Loucy (cell line): ENCODE measurements at regions not wholly inside any gene's neighbourhood (a gene's known extent, or its start where the extent isn't known, plus 50 kb on each side); places are given as distances from the start of the nearest gene placed in this dataset.

ENCODE experiments used
- H2AFZ ChIP-seq: fragments of 200-600 bp; sonication (generic); 2 replicates; pipeline ENCODE4 v1.6.0; 2016; ENCODE audit warnings: antibody characterized with exemption, mild to moderate bottlenecking, low read length, moderate library complexity
- H3F3A ChIP-seq: fragments of 200-600 bp; 2 replicates; pipeline ENCODE4 v1.6.0; 2016; ENCODE audit warnings: antibody characterized with exemption, low read depth, mild to moderate bottlenecking
- H3K27me3 ChIP-seq: fragments of 200-600 bp; sonication (generic); 2 replicates; pipeline ENCODE4 v1.6.1; 2014; ENCODE audit warnings: low read length, mild to moderate bottlenecking; ENCODE audit not compliant: insufficient read depth, poor library complexity, severe bottlenecking
- H3K36me3 ChIP-seq: fragments of 200-600 bp; sonication (generic); 2 replicates; pipeline ENCODE4 v1.6.1; 2016; ENCODE audit warnings: low read length; ENCODE audit not compliant: insufficient read depth
- H3K4me1 ChIP-seq: fragments of 200-600 bp; sonication (generic); 2 replicates; pipeline ENCODE4 v1.5.1; 2014; ENCODE audit warnings: low read length, mild to moderate bottlenecking; ENCODE audit not compliant: insufficient read depth, poor library complexity, severe bottlenecking
- H3K4me2 ChIP-seq: fragments of 200-600 bp; sonication (generic); 2 replicates; pipeline ENCODE4 v1.6.0; 2014; ENCODE audit warnings: antibody characterized with exemption, low read length, low read depth, mild to moderate bottlenecking; ENCODE audit not compliant: poor library complexity, severe bottlenecking
- H3K4me3 ChIP-seq: fragments of 200-600 bp; sonication (generic); 2 replicates; pipeline ENCODE4 v1.5.1; 2014; ENCODE audit warnings: low read length, mild to moderate bottlenecking, mixed read lengths; ENCODE audit not compliant: poor library complexity, severe bottlenecking
- H3K79me2 ChIP-seq: fragments of 200-600 bp; sonication (generic); 2 replicates; pipeline ENCODE4 v1.6.1; 2014; ENCODE audit warnings: low read length; ENCODE audit not compliant: insufficient read depth
- H3K9ac ChIP-seq: fragments of 200-600 bp; sonication (generic); 2 replicates; pipeline ENCODE4 v1.6.0; 2014; ENCODE audit warnings: mild to moderate bottlenecking, low read depth, low read length, moderate library complexity; ENCODE audit not compliant: poor library complexity, severe bottlenecking
- H3K9me2 ChIP-seq: fragments of 200-600 bp; sonication (generic); replicated peaks from 2 replicates; pipeline ENCODE4 v1.6.1; 2016; ENCODE audit warnings: low read depth, low read length, mixed read lengths
- H3K9me3 ChIP-seq: fragments of 200-600 bp; sonication (generic); 2 replicates; pipeline ENCODE4 v1.6.1; 2014; ENCODE audit warnings: mild to moderate bottlenecking, antibody characterized with exemption, low read length, low read depth; ENCODE audit not compliant: insufficient read depth
- H4K20me1 ChIP-seq: fragments of 200-600 bp; sonication (generic); 2 replicates; pipeline ENCODE4 v1.6.0; 2014; ENCODE audit warnings: antibody characterized with exemption, low read length, mild to moderate bottlenecking; ENCODE audit not compliant: insufficient read depth, poor library complexity, severe bottlenecking
- EZH2phosphoT487 ChIP-seq: fragments of 200-600 bp; IDR thresholded peaks from 2 replicates; pipeline ENCODE4 v1.6.1; 2018; ENCODE audit warnings: antibody characterized with exemption, mild to moderate bottlenecking, moderate library complexity, borderline replicate concordance
- TF ChIP-seq, protein P1 (sequence below): fragments of 200-600 bp; sonication (generic); conservative IDR thresholded peaks from 2 replicates; pipeline ENCODE4 v1.5.1; 2014; ENCODE audit warnings: mild to moderate bottlenecking, antibody characterized with exemption, low read length

DNA sequence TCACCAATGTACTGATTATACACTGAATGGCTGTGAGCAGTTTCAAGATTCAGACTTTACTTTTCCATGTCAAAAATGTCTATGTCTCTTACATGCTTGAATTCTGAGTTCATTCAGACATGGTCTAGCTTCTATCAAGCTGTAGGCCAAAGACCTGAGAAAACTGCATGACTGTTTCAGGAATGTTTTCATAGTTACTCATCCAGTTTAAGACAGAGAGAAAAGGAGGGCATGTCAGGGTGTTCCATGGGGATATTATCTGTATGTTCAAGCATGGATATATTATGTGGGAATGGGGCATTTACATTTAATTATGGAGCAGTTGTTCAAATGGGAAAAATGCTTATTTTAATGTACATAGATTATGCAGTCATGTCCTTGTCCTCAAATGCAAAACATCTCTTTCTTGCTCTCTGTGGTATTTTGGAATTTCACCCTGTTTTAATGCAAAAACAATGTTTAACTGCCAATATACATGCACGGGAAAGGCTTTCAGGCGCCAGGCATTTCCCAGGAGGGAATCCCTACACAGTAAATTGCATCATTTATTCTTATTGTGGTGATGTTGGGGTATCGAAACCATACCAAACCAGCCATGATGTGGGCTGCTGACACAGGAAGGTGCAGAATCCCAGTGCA lies 429.1 kb upstream of the INTU start:
- H2AFZ ChIP-seq, result no peak overlapping the region
- H3K79me2 ChIP-seq, result no peaks in the 10 kb centered on the region
- no peak overlapping the region for H3K9ac ChIP-seq
- H3K9me2 ChIP-seq, result no peaks in the 10 kb centered on the region
- H3K4me3 ChIP-seq, result no peak overlapping the region
- no peaks in the 10 kb centered on the region for H3F3A ChIP-seq
- no peaks in the 10 kb centered on the region for H3K9me3 ChIP-seq
- H3K27me3 ChIP-seq, result no peaks in the 10 kb centered on the region
- H3K36me3 ChIP-seq, result no peaks in the 10 kb centered on the region
- H4K20me1 ChIP-seq, result no peaks in the 10 kb centered on the region
- TF ChIP-seq, protein P1, sequence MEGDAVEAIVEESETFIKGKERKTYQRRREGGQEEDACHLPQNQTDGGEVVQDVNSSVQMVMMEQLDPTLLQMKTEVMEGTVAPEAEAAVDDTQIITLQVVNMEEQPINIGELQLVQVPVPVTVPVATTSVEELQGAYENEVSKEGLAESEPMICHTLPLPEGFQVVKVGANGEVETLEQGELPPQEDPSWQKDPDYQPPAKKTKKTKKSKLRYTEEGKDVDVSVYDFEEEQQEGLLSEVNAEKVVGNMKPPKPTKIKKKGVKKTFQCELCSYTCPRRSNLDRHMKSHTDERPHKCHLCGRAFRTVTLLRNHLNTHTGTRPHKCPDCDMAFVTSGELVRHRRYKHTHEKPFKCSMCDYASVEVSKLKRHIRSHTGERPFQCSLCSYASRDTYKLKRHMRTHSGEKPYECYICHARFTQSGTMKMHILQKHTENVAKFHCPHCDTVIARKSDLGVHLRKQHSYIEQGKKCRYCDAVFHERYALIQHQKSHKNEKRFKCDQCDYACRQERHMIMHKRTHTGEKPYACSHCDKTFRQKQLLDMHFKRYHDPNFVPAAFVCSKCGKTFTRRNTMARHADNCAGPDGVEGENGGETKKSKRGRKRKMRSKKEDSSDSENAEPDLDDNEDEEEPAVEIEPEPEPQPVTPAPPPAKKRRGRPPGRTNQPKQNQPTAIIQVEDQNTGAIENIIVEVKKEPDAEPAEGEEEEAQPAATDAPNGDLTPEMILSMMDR, result no peak
- no peak for TF ChIP-seq EZH2phosphoT487
- no peak overlapping the region for H3K4me2 ChIP-seq
- no peaks in the 10 kb centered on the region for H3K4me1 ChIP-seq

DNA sequence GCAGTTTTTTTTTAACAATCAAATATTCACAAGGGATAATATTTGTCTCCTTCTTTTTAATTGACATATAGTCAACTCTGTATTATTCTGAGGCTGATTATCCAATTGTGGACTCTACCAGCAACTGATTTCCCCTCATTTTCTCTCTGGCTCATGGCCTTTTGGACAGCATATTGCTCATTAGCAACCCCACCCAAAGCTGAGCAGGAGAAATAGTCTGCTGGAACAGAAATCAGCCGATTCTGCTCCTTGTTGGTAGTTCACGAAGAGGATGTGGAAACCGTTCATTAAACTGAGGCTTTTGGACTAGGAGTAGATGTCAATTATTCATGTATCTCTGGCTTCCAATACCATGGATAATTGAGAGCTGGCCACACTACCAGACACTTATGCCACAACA lies 428.4 kb upstream of the INTU start:
- Histone ChIP-seq H3K4me3 (no peak overlapping the region), H3K27me3 (no peaks in the 10 kb centered on the region), H3K9me3 (no peaks in the 10 kb centered on the region), H3K4me1 (no peaks in the 10 kb centered on the region), H3K4me2 (no peak overlapping the region), H3K79me2 (no peaks in the 10 kb centered on the region), H4K20me1 (no peaks in the 10 kb centered on the region), H3K9ac (no peak overlapping the region), H3K9me2 (no peaks in the 10 kb centered on the region), H3K36me3 (no peaks in the 10 kb centered on the region), H2AFZ (no peak overlapping the region), H3F3A (no peaks in the 10 kb centered on the region)
- TF ChIP-seq EZH2phosphoT487, result no peak
- TF ChIP-seq, protein P1, result no peak

DNA sequence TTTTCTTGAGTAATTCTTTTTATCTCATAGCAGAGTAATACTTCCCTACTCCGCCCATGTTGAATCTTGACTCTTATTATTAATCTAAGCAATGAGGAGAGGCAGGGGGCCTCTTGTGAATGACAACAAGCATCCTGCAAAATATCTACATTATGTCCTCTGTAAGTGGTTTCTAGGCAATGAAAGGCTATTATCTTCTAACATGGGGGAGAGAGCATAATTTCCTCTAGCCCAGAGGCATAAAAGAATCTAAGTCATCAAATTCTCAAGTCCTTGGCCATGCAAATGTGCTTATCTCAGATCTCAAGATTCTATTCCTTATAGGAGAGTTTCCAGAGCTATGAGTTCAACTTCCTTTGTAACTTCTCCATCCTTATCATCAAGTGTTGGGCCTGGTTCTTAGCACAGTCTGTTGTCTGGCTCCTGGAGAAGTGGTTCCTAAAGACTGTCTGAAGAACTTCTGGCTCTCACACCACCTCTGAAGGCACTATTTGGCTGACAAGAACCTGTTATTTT lies 423.1 kb upstream of the INTU start:
- H3K4me2 ChIP-seq, result no peak overlapping the region
- H3F3A ChIP-seq, result no peaks in the 10 kb centered on the region
- TF ChIP-seq, protein P1, result no peak
- TF ChIP-seq EZH2phosphoT487, result no peak
- H3K9me3 ChIP-seq, result no peaks in the 10 kb centered on the region
- H3K9ac ChIP-seq, result no peak overlapping the region
- H3K36me3 ChIP-seq, result no peaks in the 10 kb centered on the region
- no peak overlapping the region for H3K4me3 ChIP-seq
- H3K4me1 ChIP-seq, result no peaks in the 10 kb centered on the region
- no peak overlapping the region for H2AFZ ChIP-seq
- no peaks in the 10 kb centered on the region for H3K79me2 ChIP-seq
- no peaks in the 10 kb centered on the region for H3K27me3 ChIP-seq
- no peaks in the 10 kb centered on the region for H3K9me2 ChIP-seq
- no peaks in the 10 kb centered on the region for H4K20me1 ChIP-seq
